ENCODE measurements at regions not wholly inside any gene's neighbourhood (a gene's known extent, or its start where the extent isn't known, plus 50 kb on each side); places are given as distances from the start of the nearest gene placed in this dataset.

DNA sequence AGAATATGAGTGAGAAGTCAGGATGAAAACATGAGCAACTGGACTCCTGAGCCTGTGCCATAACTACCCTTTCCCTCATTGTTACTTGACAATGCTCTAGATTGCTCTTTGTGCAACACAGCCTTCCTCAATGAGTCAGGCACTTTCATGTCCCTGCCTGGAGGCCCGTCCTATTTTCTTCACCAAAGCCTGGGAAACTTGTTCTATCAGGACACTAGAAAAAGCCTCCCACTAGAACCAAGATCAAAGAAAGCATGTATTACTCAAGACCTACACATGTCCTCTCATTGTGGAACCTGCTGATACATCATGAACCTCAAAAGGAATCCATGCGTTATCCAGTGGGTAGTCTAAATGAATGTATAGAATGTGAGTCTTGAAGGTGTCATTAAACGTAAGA is 624.5 kb downstream of the TOX3 start:
- TF ChIP-seq POLR2A (IDR thresholded peaks at IDR 0.05; ENCODE audit: low read depth, low read length), result no peak
- no peak for TF ChIP-seq POLR2AphosphoS5 (IDR thresholded peaks at IDR 0.05; ENCODE audit: low read depth, low read length)

All from GM12892 (cell line).